Left hindlimb (tissue), 1 donor: ENCODE measurements at regions not wholly inside any gene's neighbourhood (a gene's known extent, or its start where the extent isn't known, plus 50 kb on each side); places are given as distances from the start of the nearest gene placed in this dataset.
"Not testable (repeated sequence)": the region's sequence is repeated elsewhere in the genome, so short reads cannot be mapped to it uniquely, and the experiment has no call there.

ENCODE experiments used
- DNase-seq: peaks from one replicate; pipeline ENCODE4 v3.0.0-alpha.2; 2018

DNA sequence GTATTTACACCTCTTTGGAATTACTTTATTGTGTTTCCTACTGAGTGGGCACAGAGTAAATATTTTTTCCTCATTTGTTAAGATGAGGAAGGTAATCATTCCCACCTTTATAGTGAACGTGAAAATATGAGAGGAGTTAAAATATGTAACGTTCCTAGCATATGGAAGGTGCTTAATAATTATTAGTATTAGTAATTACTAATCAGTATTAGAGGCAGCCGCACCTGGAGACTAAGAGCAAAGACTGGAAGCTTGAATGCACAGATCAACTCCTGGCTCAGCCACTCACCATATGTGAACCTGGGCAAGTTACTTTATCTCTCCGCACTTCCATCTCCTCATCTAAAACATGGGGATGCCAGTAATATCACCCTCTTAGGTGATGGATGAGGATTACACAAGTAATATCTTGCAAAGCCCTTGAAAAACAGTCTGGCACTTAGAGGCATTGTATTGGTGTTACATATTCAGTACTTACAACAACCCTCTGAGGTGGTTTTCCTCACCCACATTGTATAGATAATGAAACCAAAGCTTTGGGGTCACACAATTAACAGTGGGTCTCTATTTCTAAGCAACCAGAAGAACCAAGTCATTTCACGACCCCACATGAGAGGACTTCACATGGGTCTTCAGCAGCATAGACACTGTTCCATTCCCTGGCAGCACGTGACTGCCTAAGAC is 100.3 kb upstream of the KCTD1 start:
- no peak for DNase-seq

DNA sequence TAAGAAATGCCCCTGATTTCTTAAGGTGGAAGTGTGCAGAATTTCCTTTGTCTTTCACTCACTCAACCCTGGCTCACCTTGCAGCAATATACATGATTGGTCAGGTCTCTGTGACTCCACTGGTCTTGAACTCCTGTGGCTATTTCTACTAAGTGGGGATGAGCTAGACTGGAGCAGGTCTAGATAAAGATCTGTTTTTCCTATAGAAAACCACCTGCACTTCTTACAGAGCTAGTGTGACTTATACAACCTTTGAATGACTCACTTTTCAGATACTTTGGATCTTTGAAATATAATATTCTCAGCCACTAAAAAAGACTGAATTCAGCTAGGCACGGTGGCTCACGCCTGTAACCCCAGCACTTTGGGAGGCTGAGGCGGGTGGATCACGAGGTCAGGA is 98.5 kb upstream of the KCTD1 start:
- no peak for DNase-seq

DNA sequence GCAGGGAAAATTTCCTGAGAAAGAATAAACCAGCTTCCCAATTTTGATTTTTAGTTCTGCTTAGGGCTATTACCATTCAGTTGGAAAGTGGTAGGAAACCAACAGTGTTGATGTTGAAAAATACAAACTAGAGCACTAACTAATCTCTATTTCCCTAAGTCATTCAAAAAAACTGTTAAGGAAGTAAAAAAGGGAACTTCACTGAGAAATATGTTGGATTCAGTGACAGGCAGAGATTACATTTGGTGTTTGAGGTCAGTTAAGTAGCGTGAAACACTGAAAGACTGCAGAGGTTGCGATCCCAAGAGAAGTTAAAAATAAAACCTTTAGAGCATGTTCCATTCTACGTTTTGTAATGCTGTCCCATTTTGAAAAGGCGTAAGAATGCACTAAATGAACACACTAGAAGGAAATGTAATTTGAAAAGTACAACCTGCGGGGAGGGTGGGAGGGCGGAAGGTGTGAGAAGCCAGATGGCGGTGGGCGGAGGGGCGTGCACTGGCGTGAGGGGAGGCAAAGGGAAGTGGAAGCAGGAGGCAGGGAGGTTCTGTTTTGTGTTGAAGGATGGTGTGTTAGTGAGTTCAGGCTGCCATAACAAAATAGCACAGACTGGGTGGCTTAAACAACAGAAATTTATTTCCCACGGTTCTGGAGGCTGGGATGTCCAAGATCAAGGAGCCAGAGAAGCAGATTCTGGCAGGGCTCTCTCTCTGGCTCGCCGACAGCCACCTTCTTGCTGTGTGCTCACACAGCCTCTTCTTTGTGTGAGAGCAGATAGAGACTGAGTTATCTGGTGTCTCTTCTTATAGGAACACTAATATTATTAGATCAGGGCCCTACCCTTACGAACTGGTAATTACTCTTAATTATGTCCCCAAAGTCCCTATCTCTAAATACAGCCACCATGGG is 94.3 kb upstream of the KCTD1 start:
- no peak for DNase-seq

DNA sequence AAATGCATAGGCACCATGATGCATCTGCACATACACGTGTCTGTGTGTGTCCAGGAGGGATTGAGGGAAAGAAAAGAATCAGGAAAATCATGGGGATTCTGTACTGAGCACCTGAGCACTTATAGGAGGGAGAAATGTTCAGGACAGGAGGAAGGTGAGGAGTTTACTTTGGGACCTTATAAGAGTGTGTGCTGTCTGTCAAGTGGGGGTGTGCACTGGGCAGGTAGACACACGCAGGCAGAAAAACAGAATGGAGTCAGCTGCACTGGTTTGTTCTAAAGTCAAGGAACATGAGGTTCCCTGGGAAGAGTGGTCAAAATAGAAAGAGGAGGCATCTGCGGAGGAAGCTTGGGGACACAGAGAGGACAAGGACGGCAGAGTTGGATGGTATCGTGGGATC is 92.2 kb upstream of the KCTD1 start:
- DNase-seq = no peak

DNA sequence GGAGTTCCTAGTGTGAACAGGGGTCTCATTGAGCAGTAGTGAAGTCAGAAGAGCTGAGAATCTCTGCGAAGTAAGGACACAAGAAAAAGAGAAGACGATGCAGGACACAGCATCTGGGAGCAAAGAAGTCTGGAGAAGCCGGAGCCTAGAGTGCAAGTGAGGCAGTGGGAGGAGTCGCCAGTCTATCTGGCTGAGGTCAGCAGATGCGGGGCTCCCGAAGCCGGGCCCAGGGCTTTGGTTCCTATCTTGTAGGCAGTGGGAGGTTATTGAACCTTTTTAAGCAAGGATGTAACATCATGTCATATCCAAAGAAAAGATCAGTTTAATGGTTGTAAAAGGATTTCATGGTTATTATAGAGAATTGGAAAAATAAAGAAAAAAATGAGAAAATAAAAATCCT is 90.8 kb upstream of the KCTD1 start:
- no peak for DNase-seq

DNA sequence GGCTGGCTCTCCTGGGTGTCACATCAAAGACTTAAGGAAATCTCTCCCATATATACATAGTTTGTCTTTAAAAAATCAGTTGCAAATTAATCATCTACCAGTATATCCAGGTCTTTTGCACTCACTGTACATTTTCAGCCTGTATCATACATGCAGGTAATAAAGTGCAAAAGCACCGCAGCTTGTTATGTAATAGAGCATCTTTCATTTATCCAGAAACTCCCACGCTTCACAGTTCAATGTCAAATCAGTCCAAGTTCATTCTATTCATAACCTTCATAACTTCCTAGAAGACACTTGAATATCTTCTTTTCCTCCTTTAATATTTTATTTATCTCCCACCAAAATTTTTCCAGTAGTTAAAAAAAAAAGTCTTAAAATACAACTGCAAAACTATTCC is 89.6 kb upstream of the KCTD1 start:
- no peak for DNase-seq

DNA sequence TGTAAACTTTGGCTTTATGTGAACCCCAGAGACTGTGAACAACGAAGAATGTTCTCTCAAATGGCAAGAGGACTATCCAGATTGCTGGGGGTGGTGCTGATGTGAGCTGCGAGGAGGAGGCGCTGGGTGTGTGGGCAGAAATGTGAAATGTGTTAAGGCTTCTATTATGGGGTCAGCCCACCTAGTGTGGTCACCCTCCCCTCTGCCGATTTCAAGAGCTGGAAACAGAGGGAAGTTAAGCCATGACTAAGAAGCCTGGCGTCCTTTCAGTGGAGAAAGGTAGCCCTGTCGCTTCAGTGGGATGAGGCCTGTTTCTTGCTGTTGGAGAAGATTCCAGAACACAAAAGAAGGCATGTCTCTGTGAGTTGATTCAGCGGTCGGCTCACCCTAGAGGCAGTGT is 89.0 kb upstream of the KCTD1 start:
- no peak for DNase-seq

DNA sequence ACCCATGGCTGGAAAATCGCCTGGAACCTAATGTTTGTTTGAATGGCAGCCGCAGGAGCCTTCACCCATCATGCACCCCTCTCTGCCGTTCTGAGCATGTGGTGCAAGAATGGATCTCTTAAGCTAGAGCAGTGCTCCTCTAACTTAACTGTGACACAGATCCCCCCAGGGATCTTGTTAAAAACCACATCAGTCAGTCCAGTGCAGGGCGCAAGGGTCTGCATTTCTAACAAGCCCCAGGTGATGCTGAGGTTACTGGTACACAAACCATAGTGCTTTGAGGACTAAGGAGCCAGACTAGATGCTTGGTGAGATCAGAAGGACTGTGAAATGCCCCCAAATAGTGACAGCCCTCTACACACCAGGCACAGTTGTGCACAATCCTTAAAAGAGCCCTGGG is 87.1 kb upstream of the KCTD1 start:
- DNase-seq = no peak

DNA sequence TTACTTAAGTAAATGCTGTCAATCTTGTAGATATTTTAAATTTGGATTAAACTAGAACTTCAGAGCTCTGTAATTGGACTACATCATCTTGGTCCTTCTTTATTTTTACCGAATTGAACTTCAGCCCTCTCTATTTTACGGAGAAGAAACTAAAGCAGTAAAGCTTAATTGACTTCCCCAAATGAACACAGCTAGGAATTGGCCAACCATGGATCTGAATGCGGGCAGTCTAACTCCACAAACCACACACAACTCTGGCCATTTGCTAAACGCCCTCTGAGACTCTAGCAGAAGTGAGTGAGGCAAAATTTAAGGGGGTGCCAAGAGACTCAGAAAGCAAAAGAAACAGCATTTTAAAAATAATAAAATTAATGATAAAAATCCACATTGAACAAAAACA is 86.3 kb upstream of the KCTD1 start:
- no peak for DNase-seq

DNA sequence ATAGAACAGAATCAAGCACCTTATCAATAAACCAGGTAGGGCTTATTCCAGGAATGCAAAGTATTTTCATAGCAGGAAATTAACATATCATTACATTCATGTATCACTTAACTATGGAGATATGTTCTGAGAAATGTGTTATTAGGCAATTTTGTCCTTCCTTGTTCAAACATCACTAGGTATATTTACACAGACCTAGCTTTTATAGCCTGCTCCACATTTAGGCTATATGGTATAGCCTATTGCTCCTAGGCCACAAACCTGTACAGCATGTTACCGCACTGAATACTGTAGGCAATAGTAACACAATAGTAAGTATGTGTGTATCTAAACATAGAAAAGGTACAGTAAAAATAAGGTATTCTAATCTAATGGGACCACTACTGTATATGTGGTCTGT is 82.8 kb upstream of the KCTD1 start:
- DNase-seq = no peak

DNA sequence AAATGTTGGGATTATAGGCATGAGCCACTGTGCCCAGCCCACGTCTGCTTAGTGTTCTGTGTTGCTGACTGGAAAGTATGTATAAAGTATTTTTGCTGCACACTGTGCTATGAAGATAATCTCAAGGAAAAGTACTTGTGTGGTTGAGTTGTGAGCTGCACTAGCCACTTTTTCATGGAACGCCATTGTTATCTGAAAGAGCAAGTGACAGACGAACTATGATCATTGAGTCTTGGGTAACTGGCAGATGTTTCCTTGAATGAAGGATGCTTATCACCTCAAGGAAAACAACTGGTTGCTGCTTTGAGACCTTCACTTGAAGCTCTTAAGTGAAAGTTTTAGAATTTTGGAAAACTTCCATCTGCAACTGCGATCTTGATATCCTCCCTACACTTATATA is 82.2 kb upstream of the KCTD1 start:
- DNase-seq = no peak

DNA sequence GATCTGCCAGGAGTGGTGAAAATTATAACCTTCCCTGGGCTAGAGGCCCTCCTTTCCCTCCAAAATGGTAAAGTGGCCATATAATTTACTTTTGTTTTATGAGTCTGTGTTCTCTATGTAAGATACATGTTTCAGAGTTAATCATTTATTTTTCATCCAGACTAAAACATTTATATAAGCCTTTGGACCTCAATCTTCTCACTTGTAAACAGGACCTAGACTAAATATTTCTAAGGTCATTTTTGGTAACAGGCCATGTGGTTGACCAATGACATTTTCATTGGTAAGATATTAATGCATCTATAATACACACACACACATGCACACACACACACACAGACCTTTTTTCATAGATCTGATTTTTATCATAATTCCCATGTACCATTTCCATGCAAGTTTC is 79.7 kb upstream of the KCTD1 start:
- DNase-seq = no peak

DNA sequence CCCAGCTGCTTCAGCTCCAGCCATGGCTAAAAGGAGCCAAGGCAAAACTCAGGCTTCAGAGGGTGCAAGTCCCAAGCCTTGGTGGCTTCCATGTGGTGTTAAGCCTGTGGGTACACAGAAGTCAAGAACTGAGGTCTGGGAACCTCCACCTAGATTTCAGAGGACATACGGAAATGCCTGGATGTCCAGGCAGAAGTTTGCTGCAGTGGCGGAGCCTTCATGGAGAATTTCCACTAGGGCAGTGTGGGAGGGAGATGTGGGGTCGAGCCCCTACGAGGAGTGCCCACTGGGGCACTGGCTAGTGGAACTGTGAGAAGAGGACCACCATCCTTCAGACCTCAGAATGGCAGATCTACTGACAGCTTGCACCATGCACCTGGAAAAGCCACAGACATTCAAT is 76.1 kb upstream of the KCTD1 start:
- no peak for DNase-seq

DNA sequence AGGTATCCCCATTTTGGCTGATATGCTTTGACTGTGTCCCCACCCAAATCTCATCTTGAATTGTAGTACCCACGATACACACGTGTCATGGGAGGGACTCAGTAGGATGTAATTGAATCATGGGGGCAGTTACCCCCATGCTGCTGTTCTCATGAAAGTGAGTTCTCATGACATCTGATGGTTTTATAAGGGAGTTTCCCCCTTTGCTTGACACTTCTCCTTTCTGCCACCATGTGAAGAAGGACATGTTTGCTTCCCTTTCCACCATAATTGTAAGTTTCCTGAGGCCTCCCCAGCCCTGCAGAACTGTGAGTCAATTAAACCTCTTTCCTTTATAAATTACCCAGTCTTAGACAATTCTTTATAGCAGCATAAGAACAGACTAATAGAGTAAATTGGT is 75.0 kb upstream of the KCTD1 start:
- not testable (repeated sequence) for DNase-seq

DNA sequence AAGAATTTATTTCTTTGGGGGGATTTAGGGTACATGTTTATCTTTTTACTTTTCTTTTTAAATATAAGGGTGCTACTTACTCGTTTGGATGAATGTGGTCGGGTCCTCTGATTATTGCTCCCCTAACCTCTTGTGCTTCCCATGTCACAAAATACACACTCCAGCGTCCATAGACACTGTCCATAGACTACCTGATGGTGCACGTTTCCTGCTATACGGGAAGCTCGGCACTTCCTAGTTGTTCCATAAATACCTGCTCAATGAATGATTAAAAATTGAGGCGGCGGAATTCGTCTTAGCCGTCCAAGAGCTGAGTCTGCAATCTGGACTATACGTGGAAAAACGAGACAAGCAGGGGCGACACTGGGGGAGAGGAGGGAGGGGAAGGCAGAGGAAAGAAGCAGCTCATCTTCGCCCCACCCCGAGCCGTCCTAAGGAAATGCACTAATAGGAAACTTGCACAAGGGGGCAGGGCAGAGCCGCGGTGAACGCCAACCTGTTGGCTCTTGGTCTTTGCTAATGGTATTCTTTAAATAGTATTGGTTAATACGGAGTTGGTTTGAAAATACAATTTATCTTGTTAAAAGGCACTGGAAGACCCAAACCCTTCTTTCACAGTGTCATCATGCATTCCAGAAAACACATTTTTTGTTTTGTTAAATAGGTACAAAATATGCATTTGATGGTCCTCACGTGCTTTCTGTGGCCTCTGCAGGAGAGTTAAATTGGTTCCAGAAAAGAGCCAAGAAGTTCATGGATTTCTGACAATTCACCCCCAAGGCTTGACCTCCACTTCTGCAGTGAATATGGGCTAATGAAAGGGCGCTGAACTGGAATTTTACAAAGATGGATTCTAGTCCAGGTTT is 73.0 kb upstream of the KCTD1 start:
- DNase-seq = no peak

DNA sequence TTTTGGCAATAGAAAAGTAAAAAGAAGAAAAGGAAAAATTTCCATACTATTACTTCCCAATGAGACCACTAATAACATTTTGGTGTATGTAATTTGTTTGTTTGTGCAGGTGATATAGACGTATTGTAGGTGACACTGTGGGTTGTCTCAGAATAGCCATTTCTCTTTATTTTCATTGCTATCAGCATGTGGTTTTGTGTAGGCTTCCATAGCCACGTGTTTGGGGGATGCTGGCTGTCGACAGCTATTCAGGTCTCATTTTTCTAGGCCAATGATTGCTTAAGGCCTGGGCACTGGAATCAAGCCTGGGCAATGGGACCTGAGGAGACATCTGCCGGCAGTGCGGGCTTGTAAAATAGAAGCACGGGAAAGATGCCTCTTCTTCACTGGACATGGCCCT is 71.0 kb upstream of the KCTD1 start:
- DNase-seq = no peak

DNA sequence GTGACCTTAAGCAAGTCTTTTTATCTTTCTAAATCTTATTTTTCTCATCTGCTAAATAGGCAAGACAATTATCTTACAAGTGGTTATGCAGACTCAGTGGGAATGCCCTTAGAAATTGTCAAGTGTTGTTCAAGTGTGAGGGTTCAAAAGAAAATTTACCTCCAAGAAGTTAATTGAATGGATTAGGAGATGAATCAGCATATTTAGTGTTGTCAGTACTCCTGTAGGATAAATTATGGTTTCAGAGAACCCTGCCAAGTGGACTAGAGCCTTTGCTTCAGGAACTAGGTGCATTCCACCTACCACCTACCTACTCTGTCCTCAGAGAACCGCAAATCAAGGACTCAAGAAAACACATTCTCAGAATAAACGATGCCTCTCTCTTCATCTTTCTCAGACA is 69.8 kb upstream of the KCTD1 start:
- DNase-seq = no peak

DNA sequence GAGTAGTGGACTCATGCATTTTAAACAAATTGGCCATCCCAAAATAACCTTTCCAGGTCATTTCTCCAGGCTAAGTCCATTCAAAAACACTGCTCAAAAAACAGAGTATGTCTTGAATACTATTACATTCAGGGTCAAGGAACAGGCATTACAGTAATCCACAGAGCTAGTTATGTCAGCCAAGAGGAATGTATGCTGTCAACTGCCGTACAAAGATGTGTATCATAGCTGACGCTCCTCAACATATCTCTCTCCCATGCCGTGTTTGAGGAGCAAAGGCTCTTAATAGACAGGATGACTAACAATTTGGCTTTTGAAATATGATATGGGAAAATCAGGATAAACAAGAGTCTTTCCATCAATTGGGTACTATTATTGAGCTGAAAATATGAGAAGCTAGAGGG is 68.8 kb upstream of the KCTD1 start:
- no peak for DNase-seq

DNA sequence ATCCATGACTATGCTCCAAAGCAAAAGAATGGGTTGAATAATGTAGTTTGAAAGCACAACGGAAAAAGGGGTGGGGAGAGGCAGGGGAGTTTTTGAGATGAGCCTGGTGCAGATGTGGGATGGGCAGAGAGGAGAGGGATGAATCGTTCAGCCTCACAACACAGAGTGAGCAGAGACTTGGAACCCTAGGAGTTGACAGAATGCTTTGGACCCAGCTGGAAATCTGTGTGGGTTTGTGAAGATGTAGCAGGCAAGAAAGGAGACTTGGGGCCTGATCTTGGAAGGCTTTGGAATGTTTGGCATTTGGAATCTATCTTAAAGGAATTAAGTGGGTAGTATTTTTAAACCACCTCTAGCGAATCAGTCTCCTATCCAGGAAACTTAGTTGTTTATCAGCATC is 66.0 kb upstream of the KCTD1 start:
- no peak for DNase-seq
